ENCODE measurements at regions not wholly inside any gene's neighbourhood (a gene's known extent, or its start where the extent isn't known, plus 50 kb on each side); places are given as distances from the start of the nearest gene placed in this dataset.

DNA sequence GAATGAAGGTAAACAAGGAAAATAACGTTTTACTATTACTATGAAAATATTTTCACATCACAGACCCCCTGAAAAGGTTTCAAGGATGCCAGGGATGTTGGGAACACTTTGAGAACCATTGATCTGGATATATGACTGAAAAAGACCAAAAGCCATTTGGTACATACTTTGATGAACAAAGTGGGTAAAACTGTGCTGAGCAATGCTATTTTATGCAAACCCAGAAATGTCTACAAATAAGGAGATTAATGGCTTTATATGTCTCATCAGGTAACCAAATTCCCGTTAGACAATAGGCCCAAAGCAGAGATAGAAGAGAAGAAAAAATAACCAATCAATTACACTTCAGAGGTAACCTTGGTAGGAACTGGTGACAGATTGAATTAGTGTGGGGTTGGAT, 101.4 kb upstream of the CNKSR3 start:
- no peak for DNase-seq
- Histone ChIP-seq H3K79me2 (ENCODE audit: insufficient read depth, low read length) (no peaks in the 10 kb centered on the region), H3K27ac (ENCODE audit: low read length) (no peak overlapping the region), H3K9ac (ENCODE audit: low read depth, low read length) (no peak overlapping the region), H3K27me3 (ENCODE audit: insufficient read depth, low read length, poor library complexity) (no peaks in the 10 kb centered on the region), H4K20me1 (ENCODE audit: insufficient read depth, low read length) (no peaks in the 10 kb centered on the region), H3K4me1 (ENCODE audit: insufficient read depth, low read length) (no peaks in the 10 kb centered on the region), H3K9me3 (ENCODE audit: insufficient read depth, low read length, severe bottlenecking) (no peaks in the 10 kb centered on the region), H3K4me2 (ENCODE audit: insufficient read depth, low read length) (no peak overlapping the region), H2AFZ (ENCODE audit: low read depth, low read length) (no peak overlapping the region), H3K4me3 (ENCODE audit: low read depth in 1 of 2, low read length in 2 of 2) (no peak overlapping the region), H3K36me3 (ENCODE audit: insufficient read depth, low read length) (no peaks in the 10 kb centered on the region)
- no peak for ATAC-seq (ENCODE audit: insufficient read depth, low read depth)
- no peak for TF ChIP-seq EZH2 (IDR thresholded peaks at IDR 0.05; ENCODE audit: borderline replicate concordance, low read depth, low read length, severe bottlenecking)
- TF ChIP-seq, protein P1, sequence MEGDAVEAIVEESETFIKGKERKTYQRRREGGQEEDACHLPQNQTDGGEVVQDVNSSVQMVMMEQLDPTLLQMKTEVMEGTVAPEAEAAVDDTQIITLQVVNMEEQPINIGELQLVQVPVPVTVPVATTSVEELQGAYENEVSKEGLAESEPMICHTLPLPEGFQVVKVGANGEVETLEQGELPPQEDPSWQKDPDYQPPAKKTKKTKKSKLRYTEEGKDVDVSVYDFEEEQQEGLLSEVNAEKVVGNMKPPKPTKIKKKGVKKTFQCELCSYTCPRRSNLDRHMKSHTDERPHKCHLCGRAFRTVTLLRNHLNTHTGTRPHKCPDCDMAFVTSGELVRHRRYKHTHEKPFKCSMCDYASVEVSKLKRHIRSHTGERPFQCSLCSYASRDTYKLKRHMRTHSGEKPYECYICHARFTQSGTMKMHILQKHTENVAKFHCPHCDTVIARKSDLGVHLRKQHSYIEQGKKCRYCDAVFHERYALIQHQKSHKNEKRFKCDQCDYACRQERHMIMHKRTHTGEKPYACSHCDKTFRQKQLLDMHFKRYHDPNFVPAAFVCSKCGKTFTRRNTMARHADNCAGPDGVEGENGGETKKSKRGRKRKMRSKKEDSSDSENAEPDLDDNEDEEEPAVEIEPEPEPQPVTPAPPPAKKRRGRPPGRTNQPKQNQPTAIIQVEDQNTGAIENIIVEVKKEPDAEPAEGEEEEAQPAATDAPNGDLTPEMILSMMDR (IDR thresholded peaks at IDR 0.05; ENCODE audit: borderline replicate concordance, extremely low read depth, low read length, poor library complexity, severe bottlenecking): no peak

DNA sequence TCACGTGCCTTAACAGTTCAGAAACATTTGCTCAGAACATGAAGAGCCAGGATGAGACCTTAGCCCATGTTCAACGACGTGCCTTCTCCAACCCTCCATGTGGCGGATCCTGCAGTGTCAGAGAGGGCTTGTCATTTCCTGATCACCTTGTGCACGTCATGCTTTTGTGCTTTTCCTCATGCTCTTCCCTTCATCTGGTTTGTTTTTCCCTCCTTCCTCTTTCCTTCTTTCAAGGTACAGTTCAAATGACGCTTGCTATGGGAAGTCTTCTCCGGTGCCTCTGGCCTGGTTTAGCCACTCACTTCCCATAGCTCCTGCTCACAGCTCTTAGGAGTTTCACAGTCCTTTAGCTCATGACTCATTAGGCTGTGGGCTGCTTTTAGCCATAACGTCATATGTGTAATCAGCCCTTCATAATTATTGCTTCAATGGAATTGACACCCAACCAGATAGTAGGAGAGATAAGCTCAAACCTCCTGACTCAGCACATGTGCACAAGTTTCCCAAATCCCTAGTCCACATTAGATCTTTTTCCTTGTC, 102.7 kb upstream of the CNKSR3 start:
- Histone ChIP-seq H3K9me3 (ENCODE audit: insufficient read depth, low read length, severe bottlenecking) (no peaks in the 10 kb centered on the region), H3K9ac (ENCODE audit: low read depth, low read length) (no peak overlapping the region), H2AFZ (ENCODE audit: low read depth, low read length) (no peak overlapping the region), H3K4me1 (ENCODE audit: insufficient read depth, low read length) (no peaks in the 10 kb centered on the region), H3K4me3 (ENCODE audit: low read depth in 1 of 2, low read length in 2 of 2) (no peak overlapping the region), H3K4me2 (ENCODE audit: insufficient read depth, low read length) (no peak overlapping the region), H3K27me3 (ENCODE audit: insufficient read depth, low read length, poor library complexity) (no peaks in the 10 kb centered on the region), H3K36me3 (ENCODE audit: insufficient read depth, low read length) (no peaks in the 10 kb centered on the region), H3K27ac (ENCODE audit: low read length) (no peak overlapping the region), H3K79me2 (ENCODE audit: insufficient read depth, low read length) (no peaks in the 10 kb centered on the region), H4K20me1 (ENCODE audit: insufficient read depth, low read length) (no peaks in the 10 kb centered on the region)
- DNase-seq (no peak), ATAC-seq (ENCODE audit: insufficient read depth, low read depth) (no peak)
- TF ChIP-seq, protein P1 (IDR thresholded peaks at IDR 0.05; ENCODE audit: borderline replicate concordance, extremely low read depth, low read length, poor library complexity, severe bottlenecking): no peak
- TF ChIP-seq EZH2 (IDR thresholded peaks at IDR 0.05; ENCODE audit: borderline replicate concordance, low read depth, low read length, severe bottlenecking): no peak

DNA sequence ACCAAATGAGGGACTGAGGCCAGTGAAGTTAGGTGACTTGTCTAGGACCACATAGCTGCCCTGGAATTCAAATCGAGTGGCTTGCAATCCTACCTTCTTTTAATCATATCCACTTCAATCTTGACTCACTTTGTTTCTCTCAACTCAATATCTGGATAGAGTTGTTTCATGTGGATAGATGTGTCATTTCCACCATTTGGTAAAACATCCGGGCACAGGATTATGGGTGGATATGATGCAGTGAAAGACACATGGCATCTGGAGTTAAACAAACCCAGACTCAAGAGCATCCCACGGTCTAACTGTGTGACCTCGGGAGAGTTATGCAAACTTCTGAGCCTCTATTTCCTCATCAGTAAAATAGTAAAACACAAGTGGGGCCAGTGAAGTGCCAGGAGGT, 103.6 kb upstream of the CNKSR3 start:
- H3K27me3 ChIP-seq (ENCODE audit: insufficient read depth, low read length, poor library complexity): no peaks in the 10 kb centered on the region
- no peak overlapping the region for H3K9ac ChIP-seq (ENCODE audit: low read depth, low read length)
- H2AFZ ChIP-seq (ENCODE audit: low read depth, low read length): no peak overlapping the region
- DNase-seq (no peak), ATAC-seq (ENCODE audit: insufficient read depth, low read depth) (no peak)
- H3K4me2 ChIP-seq (ENCODE audit: insufficient read depth, low read length): no peak overlapping the region
- no peaks in the 10 kb centered on the region for H3K79me2 ChIP-seq (ENCODE audit: insufficient read depth, low read length)
- no peak overlapping the region for H3K4me3 ChIP-seq (ENCODE audit: low read depth in 1 of 2, low read length in 2 of 2)
- no peaks in the 10 kb centered on the region for H4K20me1 ChIP-seq (ENCODE audit: insufficient read depth, low read length)
- no peaks in the 10 kb centered on the region for H3K4me1 ChIP-seq (ENCODE audit: insufficient read depth, low read length)
- no peaks in the 10 kb centered on the region for H3K36me3 ChIP-seq (ENCODE audit: insufficient read depth, low read length)
- H3K9me3 ChIP-seq (ENCODE audit: insufficient read depth, low read length, severe bottlenecking): no peaks in the 10 kb centered on the region
- no peak for TF ChIP-seq EZH2 (IDR thresholded peaks at IDR 0.05; ENCODE audit: borderline replicate concordance, low read depth, low read length, severe bottlenecking)
- TF ChIP-seq, protein P1 (IDR thresholded peaks at IDR 0.05; ENCODE audit: borderline replicate concordance, extremely low read depth, low read length, poor library complexity, severe bottlenecking): no peak
- H3K27ac ChIP-seq (ENCODE audit: low read length): no peak overlapping the region

DNA sequence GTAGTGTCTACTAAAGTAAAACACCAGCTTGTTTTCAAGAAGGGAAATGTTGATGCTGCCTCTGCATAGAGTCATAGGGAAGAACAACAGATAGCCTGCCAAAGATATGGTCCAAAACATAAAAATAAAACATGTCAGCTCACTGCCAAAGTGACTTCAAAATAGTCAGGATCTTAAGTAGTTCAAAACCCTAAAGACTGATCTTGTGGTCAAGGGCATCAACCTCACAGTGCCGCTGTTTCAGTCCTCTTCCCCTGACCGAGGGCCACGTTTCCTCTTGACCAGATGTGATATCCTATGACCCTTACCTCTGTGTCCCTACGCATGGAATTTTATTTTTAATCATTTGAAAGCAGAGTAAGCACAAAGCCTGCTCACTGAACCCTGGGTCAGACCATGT, 104.2 kb upstream of the CNKSR3 start:
- no peak overlapping the region for H3K27ac ChIP-seq (ENCODE audit: low read length)

More for the DNA sequence above, 104.2 kb upstream of the CNKSR3 start:
- no peaks in the 10 kb centered on the region for H4K20me1 ChIP-seq (ENCODE audit: insufficient read depth, low read length)
- no peaks in the 10 kb centered on the region for H3K79me2 ChIP-seq (ENCODE audit: insufficient read depth, low read length)
- no peaks in the 10 kb centered on the region for H3K9me3 ChIP-seq (ENCODE audit: insufficient read depth, low read length, severe bottlenecking)
- no peaks in the 10 kb centered on the region for H3K27me3 ChIP-seq (ENCODE audit: insufficient read depth, low read length, poor library complexity)
- no peak overlapping the region for H2AFZ ChIP-seq (ENCODE audit: low read depth, low read length)
- no peak overlapping the region for H3K4me2 ChIP-seq (ENCODE audit: insufficient read depth, low read length)
- H3K9ac ChIP-seq (ENCODE audit: low read depth, low read length): no peak overlapping the region
- ATAC-seq (ENCODE audit: insufficient read depth, low read depth) (no peak), DNase-seq (no peak)
- no peak for TF ChIP-seq EZH2 (IDR thresholded peaks at IDR 0.05; ENCODE audit: borderline replicate concordance, low read depth, low read length, severe bottlenecking)
- TF ChIP-seq, protein P1 (IDR thresholded peaks at IDR 0.05; ENCODE audit: borderline replicate concordance, extremely low read depth, low read length, poor library complexity, severe bottlenecking): no peak
- H3K4me1 ChIP-seq (ENCODE audit: insufficient read depth, low read length): no peaks in the 10 kb centered on the region
- H3K4me3 ChIP-seq (ENCODE audit: low read depth in 1 of 2, low read length in 2 of 2): no peak overlapping the region
- no peaks in the 10 kb centered on the region for H3K36me3 ChIP-seq (ENCODE audit: insufficient read depth, low read length)

Measured in DND-41 (cell line).